Nephron (organoid): ENCODE measurements at regions not wholly inside any gene's neighbourhood (a gene's known extent, or its start where the extent isn't known, plus 50 kb on each side); places are given as distances from the start of the nearest gene placed in this dataset.

ENCODE experiments used
- H3K27ac Mint-ChIP-seq, 3 experiments: 2 replicates each; pipeline ENCODE4 v1.8.0; 2020; ENCODE audit warnings: mixed read lengths in 3 of 3, mild to moderate bottlenecking in 2 of 3, moderate library complexity in 1 of 3
- H3K27me3 Mint-ChIP-seq: 2 replicates; pipeline ENCODE4 v1.8.0; 2021; ENCODE audit warnings: low read depth, mild to moderate bottlenecking, moderate library complexity, mixed read lengths
- H3K36me3 Mint-ChIP-seq: 2 replicates; pipeline ENCODE4 v1.8.0; 2020; ENCODE audit warnings: low read depth, mixed read lengths
- H3K4me1 Mint-ChIP-seq: 2 replicates; pipeline ENCODE4 v1.8.0; 2020; ENCODE audit warnings: mixed read lengths
- H3K4me3 Mint-ChIP-seq, 3 experiments: 2 replicates each; pipeline ENCODE4 v1.8.0; 2020; ENCODE audit warnings: mild to moderate bottlenecking in 3 of 3, mixed read lengths in 3 of 3, moderate library complexity in 2 of 3
- H3K9me3 Mint-ChIP-seq: 2 replicates; pipeline ENCODE4 v1.8.0; 2020; ENCODE audit warnings: mixed read lengths
- TF ChIP-seq, protein P1 (sequence below), 3 experiments: fragments of 200-600 bp; sonication (generic); IDR thresholded peaks; one replicate each; pipeline ENCODE4 v1.5.0; 2021; ENCODE audit warnings: antibody characterized with exemption in 3 of 3; ENCODE audit not compliant: unreplicated experiment in 3 of 3

DNA sequence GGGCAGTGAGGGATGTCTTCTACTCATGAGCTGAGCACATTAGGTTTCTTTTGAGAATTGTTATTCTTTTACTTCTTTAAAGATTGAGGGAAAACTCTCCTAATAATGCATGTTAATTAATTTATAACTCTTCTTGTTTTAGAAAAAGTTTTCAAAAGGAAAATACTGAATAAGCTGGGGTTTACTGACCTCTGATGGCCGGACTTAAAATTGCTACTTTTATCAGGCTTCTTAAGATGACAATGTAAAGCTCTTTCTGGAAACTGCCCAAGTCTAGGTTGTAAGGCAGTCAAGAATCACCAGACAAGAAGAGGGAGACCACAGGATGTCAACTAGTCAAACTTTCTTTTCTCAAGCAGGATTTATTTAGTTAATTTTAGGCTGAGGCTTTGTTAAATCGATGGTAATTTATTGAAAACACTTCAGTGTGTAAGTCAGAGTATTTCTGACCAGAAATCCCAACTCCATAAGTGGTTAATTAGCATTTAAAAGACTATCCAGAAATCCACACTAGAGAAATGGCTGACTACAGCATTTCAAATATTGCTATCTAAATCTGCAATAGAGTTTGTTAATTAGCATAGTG, 82.1 kb downstream of the AVPR1A start:
- Mint-ChIP-seq H3K4me3 (no peak overlapping the region), H3K4me1 (peaks cover 11% of the 10 kb centered on the region), H3K27ac (peak overlapping the region; percentile 3 to 36 (median 13)), H3K27me3 (no peaks in the 10 kb centered on the region), H3K36me3 (no peaks in the 10 kb centered on the region), H3K9me3 (no peaks in the 10 kb centered on the region)
- TF ChIP-seq, protein P1, sequence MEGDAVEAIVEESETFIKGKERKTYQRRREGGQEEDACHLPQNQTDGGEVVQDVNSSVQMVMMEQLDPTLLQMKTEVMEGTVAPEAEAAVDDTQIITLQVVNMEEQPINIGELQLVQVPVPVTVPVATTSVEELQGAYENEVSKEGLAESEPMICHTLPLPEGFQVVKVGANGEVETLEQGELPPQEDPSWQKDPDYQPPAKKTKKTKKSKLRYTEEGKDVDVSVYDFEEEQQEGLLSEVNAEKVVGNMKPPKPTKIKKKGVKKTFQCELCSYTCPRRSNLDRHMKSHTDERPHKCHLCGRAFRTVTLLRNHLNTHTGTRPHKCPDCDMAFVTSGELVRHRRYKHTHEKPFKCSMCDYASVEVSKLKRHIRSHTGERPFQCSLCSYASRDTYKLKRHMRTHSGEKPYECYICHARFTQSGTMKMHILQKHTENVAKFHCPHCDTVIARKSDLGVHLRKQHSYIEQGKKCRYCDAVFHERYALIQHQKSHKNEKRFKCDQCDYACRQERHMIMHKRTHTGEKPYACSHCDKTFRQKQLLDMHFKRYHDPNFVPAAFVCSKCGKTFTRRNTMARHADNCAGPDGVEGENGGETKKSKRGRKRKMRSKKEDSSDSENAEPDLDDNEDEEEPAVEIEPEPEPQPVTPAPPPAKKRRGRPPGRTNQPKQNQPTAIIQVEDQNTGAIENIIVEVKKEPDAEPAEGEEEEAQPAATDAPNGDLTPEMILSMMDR (IDR thresholded peaks at IDR 0.05; ENCODE audit: unreplicated experiment in 3 of 3), result peak; percentile 56 to 73 (median 63)

DNA sequence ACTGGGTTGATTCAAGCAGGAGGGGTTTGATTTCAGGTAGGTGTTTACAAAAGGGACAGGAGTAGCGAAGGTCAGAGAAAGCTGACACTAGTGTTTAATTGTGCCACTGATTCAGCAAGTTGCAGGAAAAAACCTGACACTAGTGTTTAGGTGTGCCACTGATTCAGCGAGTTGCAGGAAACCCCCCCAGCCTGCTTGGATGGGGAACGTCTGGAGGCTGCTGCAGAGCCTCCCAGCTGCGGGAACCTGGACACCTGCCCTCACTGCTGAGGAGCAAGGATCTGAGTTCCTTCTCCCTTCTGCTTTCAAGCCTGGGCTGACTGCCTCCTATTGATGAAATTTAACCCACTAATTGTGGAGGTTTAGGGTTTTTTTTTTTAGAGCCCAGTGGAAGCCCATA, 84.2 kb downstream of the AVPR1A start:
- no peaks in the 10 kb centered on the region for H3K9me3 Mint-ChIP-seq
- H3K4me3 Mint-ChIP-seq, result no peak overlapping the region
- TF ChIP-seq, protein P1 (IDR thresholded peaks at IDR 0.05; ENCODE audit: unreplicated experiment in 3 of 3), result no peak
- no peaks in the 10 kb centered on the region for H3K27me3 Mint-ChIP-seq
- peaks cover 11% of the 10 kb centered on the region for H3K4me1 Mint-ChIP-seq
- H3K27ac Mint-ChIP-seq, result peak overlapping the region in 1 of 3 experiments; percentile 1
- H3K36me3 Mint-ChIP-seq, result no peaks in the 10 kb centered on the region

DNA sequence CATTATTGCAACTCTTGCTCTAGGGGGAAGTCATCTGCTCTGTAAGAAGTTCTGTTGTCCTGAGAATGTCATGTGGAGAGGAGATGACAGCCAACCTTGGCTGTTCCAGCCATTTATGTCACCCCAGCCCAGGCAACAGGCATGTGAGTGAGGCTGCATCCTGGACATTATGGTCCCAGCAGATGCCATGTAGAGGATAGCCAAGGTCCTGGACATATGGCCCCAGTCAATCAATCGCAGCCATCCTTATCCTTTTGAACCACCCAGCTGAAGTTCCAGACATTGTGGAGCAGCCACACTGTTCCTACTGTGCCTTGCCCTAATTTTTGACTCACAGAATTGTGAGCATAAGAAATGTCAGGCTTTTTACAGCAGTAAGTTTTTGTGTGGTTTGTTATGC, 84.9 kb downstream of the AVPR1A start:
- H3K27me3 Mint-ChIP-seq, result no peaks in the 10 kb centered on the region
- no peak overlapping the region for H3K4me3 Mint-ChIP-seq
- TF ChIP-seq, protein P1 (IDR thresholded peaks at IDR 0.05; ENCODE audit: unreplicated experiment in 3 of 3), result no peak
- H3K9me3 Mint-ChIP-seq, result no peaks in the 10 kb centered on the region
- peaks cover 11% of the 10 kb centered on the region for H3K4me1 Mint-ChIP-seq
- H3K36me3 Mint-ChIP-seq, result no peaks in the 10 kb centered on the region
- no peak overlapping the region for H3K27ac Mint-ChIP-seq

DNA sequence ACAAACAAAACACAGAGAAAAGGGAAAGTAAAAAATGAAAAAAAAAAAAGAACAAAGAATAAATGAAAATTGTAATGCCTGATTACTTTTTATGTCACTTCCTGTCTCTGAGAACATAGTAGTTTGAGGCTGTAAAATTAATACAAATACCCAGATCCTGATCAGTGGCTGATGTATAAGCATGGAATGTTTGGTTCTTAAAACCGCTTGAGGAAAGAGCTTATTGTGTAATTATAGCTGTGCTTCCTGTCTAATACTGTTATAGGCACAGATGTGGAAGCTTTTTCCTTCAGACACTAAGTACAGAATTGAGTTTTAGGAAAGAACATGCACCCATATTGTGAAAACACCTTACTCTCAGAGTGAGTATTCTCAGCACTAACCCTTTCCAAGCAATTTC, 86.9 kb downstream of the AVPR1A start:
- Mint-ChIP-seq H3K36me3 (no peaks in the 10 kb centered on the region), H3K9me3 (no peaks in the 10 kb centered on the region), H3K27ac (no peak overlapping the region), H3K4me3 (no peak overlapping the region), H3K27me3 (no peaks in the 10 kb centered on the region), H3K4me1 (peaks cover 10% of the 10 kb centered on the region)
- TF ChIP-seq, protein P1 (IDR thresholded peaks at IDR 0.05; ENCODE audit: unreplicated experiment in 3 of 3), result no peak

DNA sequence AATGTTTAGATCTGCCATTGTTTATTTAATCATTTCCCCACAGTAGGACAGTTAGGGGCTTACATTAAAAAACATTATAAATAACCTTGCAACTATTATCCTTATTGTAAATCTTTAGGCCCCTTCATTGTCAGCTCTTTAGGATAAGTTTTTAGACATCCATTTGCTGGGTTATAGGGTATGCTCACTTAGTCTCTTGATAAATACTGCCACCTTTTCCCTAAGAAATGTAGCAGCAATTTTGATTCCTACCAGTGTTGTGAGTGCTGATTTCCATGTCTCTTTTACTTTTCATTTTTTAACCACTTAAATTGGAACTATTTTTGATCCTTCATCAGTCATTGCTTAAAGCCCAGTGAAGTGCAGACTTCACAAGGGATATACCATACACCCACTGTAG, 94.4 kb downstream of the AVPR1A start:
- Mint-ChIP-seq H3K27me3 (no peaks in the 10 kb centered on the region), H3K4me1 (no peaks in the 10 kb centered on the region), H3K9me3 (no peaks in the 10 kb centered on the region), H3K4me3 (no peak overlapping the region), H3K27ac (no peak overlapping the region), H3K36me3 (no peaks in the 10 kb centered on the region)
- TF ChIP-seq, protein P1 (IDR thresholded peaks at IDR 0.05; ENCODE audit: unreplicated experiment in 3 of 3), result no peak

DNA sequence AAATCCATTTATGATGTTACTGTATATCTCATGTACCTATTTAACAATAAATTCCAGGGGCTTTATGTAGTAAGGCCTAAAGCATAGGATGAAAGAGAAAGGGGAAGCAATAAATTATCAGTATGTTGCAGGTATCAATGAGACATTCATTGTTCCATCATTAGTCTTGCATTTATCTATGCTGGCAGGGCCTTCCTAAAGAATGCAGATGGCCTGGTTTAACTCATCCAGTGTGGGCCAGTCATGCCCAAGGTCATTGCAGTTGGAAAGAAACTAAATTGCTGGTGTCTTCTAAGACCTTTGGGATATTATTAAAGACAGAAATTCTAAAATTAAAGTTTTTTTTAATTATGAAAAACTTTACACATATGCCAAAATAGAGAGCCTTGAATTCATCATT, 98.3 kb downstream of the AVPR1A start:
- Mint-ChIP-seq H3K9me3 (no peaks in the 10 kb centered on the region), H3K27ac (no peak overlapping the region), H3K36me3 (no peaks in the 10 kb centered on the region), H3K27me3 (no peaks in the 10 kb centered on the region), H3K4me3 (no peak overlapping the region), H3K4me1 (no peaks in the 10 kb centered on the region)
- TF ChIP-seq, protein P1 (IDR thresholded peaks at IDR 0.05; ENCODE audit: unreplicated experiment in 3 of 3), result no peak
